GM23338 (cell line): ENCODE measurements at regions not wholly inside any gene's neighbourhood (a gene's known extent, or its start where the extent isn't known, plus 50 kb on each side); places are given as distances from the start of the nearest gene placed in this dataset.

Experiments used
- ATAC-seq: fragments of 200-7000 bp; cut with Tn5 transposase; 3 replicates; pipeline ENCODE4 v1.9.1; 2020
- DNase-seq: peaks from one replicate; pipeline ENCODE4 v3.0.0-alpha.2; 2015; ENCODE audit warnings: low spot score
- H2AFZ ChIP-seq: fragments of 200-600 bp; sonication (generic); 2 replicates; pipeline ENCODE4 v1.8.0; 2016; ENCODE audit warnings: antibody characterized with exemption, mild to moderate bottlenecking, moderate library complexity
- H3F3A ChIP-seq: fragments of 200-600 bp; sonication (generic); replicated peaks from 2 replicates; pipeline ENCODE4 v1.8.0; 2017; ENCODE audit warnings: antibody characterized with exemption, mixed run types, low read depth
- H3K27ac ChIP-seq: fragments of 200-600 bp; sonication (generic); 2 replicates; pipeline ENCODE4 v1.6.1; 2016; ENCODE audit warnings: low read depth
- H3K27me3 ChIP-seq: fragments of 200-600 bp; sonication (generic); 2 replicates; pipeline ENCODE4 v1.8.0; 2016; ENCODE audit warnings: mild to moderate bottlenecking, mixed run types, moderate library complexity; ENCODE audit not compliant: insufficient read depth
- H3K36me3 ChIP-seq: fragments of 200-600 bp; sonication (generic); 2 replicates; pipeline ENCODE4 v1.8.0; 2016; ENCODE audit warnings: mild to moderate bottlenecking; ENCODE audit not compliant: insufficient read depth
- H3K4me1 ChIP-seq: fragments of 200-600 bp; sonication (generic); 2 replicates; pipeline ENCODE4 v1.8.0; 2016; ENCODE audit warnings: mild to moderate bottlenecking, moderate library complexity; ENCODE audit not compliant: insufficient read depth
- H3K4me2 ChIP-seq: fragments of 200-600 bp; sonication (generic); 2 replicates; pipeline ENCODE4 v1.7.1; 2017; ENCODE audit warnings: mixed run types
- H3K4me3 ChIP-seq: fragments of 200-600 bp; sonication (generic); 2 replicates; pipeline ENCODE4 v1.6.1; 2016; ENCODE audit warnings: mixed run types
- H3K79me2 ChIP-seq: fragments of 200-600 bp; sonication (generic); replicated peaks from 2 replicates; pipeline ENCODE4 v1.8.0; 2017; ENCODE audit warnings: mild to moderate bottlenecking; ENCODE audit not compliant: insufficient read depth
- H3K9me2 ChIP-seq: fragments of 200-600 bp; sonication (generic); 2 replicates; pipeline ENCODE4 v1.8.0; 2017; ENCODE audit not compliant: insufficient read depth
- H4K20me1 ChIP-seq: fragments of 200-600 bp; sonication (generic); replicated peaks from 2 replicates; pipeline ENCODE4 v1.8.0; 2017; ENCODE audit warnings: mild to moderate bottlenecking; ENCODE audit not compliant: insufficient read depth
- H3K27ac Mint-ChIP-seq: 2 replicates; pipeline ENCODE4 v1.8.0; 2020; ENCODE audit warnings: inconsistent platforms, mild to moderate bottlenecking, moderate library complexity, mixed read lengths
- H3K27me3 Mint-ChIP-seq: 3 replicates; pipeline ENCODE4 v1.8.0; 2022; ENCODE audit warnings: low read depth, mild to moderate bottlenecking, moderate library complexity, mixed read lengths, inconsistent platforms; ENCODE audit not compliant: insufficient read depth, poor library complexity
- H3K36me3 Mint-ChIP-seq: 3 replicates; pipeline ENCODE4 v1.8.0; 2021; ENCODE audit warnings: low read depth, mild to moderate bottlenecking, inconsistent platforms, moderate library complexity, mixed read lengths
- H3K4me1 Mint-ChIP-seq: 3 replicates; pipeline ENCODE4 v1.8.0; 2020; ENCODE audit warnings: mild to moderate bottlenecking, inconsistent platforms, mixed read lengths
- H3K4me3 Mint-ChIP-seq: 3 replicates; pipeline ENCODE4 v1.8.0; 2021; ENCODE audit warnings: moderate library complexity, mild to moderate bottlenecking, inconsistent platforms, mixed read lengths
- H3K9me3 Mint-ChIP-seq: 3 replicates; pipeline ENCODE4 v1.8.0; 2020; ENCODE audit warnings: moderate library complexity, mild to moderate bottlenecking, inconsistent platforms, mixed read lengths
- CREB1 ChIP-seq: fragments of 250-450 bp; sonication (Bioruptor Pico); IDR thresholded peaks from 2 replicates; pipeline ENCODE4 v1.5.0; 2020; ENCODE audit warnings: low read depth, mild to moderate bottlenecking, moderate library complexity
- EZH2 ChIP-seq: fragments of 200-600 bp; sonication (generic); IDR thresholded peaks from one replicate; pipeline ENCODE4 v1.8.0; 2017; ENCODE audit warnings: antibody characterized with exemption, mild to moderate bottlenecking, low read depth; ENCODE audit not compliant: unreplicated experiment
- EZH2phosphoT487 ChIP-seq: fragments of 200-600 bp; sonication (generic); IDR thresholded peaks from one replicate; pipeline ENCODE4 v1.8.1; 2018; ENCODE audit warnings: antibody characterized with exemption; ENCODE audit not compliant: unreplicated experiment
- JUNB ChIP-seq: IDR thresholded peaks from one replicate; pipeline ENCODE4 v1.6.1; 2016; ENCODE audit warnings: antibody characterized with exemption; ENCODE audit not compliant: unreplicated experiment
- NANOG ChIP-seq: IDR thresholded peaks from 2 replicates; pipeline ENCODE4 v1.6.1; 2016; ENCODE audit warnings: antibody characterized with exemption, borderline replicate concordance
- POLR2AphosphoS5 ChIP-seq: IDR thresholded peaks from 2 replicates; pipeline ENCODE4 v1.6.1; 2016; ENCODE audit warnings: antibody characterized with exemption, low read depth
- ZNF114 ChIP-seq: fragments of 250-450 bp; sonication (Bioruptor Pico); IDR thresholded peaks from 2 replicates; pipeline ENCODE4 v1.5.0; 2020; ENCODE audit warnings: mild to moderate bottlenecking, moderate library complexity
- TF ChIP-seq, protein P1 (sequence below): IDR thresholded peaks from 2 replicates; pipeline ENCODE4 v1.6.1; 2016; ENCODE audit warnings: antibody characterized with exemption
- TF ChIP-seq, protein P2 (sequence below), 2 experiments: fragments of 200-600 bp in 1 of 2; sonication (generic) in 1 of 2; conservative IDR thresholded peaks; 2 replicates each; pipeline versions ENCODE4 v1.5.1 to v1.6.1; 2016 to 2017; ENCODE audit warnings: antibody characterized with exemption in 2 of 2, low read depth in 2 of 2, mild to moderate bottlenecking in 2 of 2, moderate library complexity in 1 of 2
- TF ChIP-seq, protein P3 (sequence below): fragments of 250-450 bp; sonication (Bioruptor Pico); IDR thresholded peaks from 2 replicates; pipeline ENCODE4 v1.5.0; 2020; ENCODE audit warnings: mild to moderate bottlenecking, moderate library complexity

DNA sequence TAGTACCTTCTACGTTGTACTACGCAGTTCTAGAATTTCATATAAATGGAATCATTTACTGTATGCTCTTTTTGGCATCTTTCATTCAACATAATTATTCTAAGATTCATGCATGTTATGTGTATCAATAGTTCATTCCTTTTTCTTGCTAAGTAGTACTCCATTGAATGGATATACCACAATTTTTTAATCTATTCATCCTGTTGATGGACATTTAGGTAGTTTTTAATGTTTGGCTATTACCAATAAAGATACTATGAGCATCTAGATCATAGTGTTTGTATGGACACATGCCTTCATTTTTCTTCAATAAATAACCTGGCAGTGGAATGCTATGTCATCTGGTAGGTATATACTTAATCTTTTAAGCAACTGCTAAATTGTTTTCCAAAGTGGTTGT is 83.0 kb upstream of the ELN start:
- DNase-seq (no peak), ATAC-seq (no peak)
- Mint-ChIP-seq H3K9me3 (peaks cover 35% of the 10 kb centered on the region), H3K4me3 (no peak overlapping the region), H3K36me3 (peaks cover 9% of the 10 kb centered on the region; the same call in 2 of the 3 replicates), H3K27me3 (no peaks in the 10 kb centered on the region), H3K4me1 (peaks cover 3% of the 10 kb centered on the region; the same call in 2 of the 3 replicates), H3K27ac (no peak overlapping the region)
- Histone ChIP-seq H3K4me3 (no peak overlapping the region), H3K27ac (no peak overlapping the region), H3K36me3 (no peaks in the 10 kb centered on the region; the same call in 1 of the 2 replicates), H3K4me1 (no peaks in the 10 kb centered on the region), H3K4me2 (no peak overlapping the region), H3K79me2 (no peaks in the 10 kb centered on the region), H3K9me2 (no peaks in the 10 kb centered on the region), H3F3A (no peaks in the 10 kb centered on the region), H2AFZ (no peak overlapping the region), H3K27me3 (no peaks in the 10 kb centered on the region), H4K20me1 (no peaks in the 10 kb centered on the region)
- TF ChIP-seq CREB1 = no peak
- no peak for TF ChIP-seq POLR2AphosphoS5

DNA sequence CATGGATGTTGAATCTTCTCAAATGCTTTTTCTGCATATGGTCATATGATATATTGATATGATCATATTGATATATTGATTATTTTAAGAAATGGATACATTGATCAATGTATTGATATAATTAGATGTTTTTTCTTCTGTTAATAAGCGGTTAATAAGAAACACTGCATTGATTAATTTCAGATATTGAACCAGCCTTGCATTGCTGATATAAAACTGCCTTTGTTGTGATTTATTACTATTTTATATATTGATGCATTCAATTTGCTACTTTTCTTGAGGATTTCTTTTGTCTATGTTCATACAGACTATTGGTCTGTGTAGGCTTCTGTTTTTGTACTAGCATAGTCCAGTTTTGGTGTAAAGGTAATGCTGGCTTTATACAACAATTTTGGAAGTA is 79.7 kb upstream of the ELN start:
- Mint-ChIP-seq H3K27ac (no peak overlapping the region), H3K4me3 (no peak overlapping the region), H3K4me1 (peaks cover 3% of the 10 kb centered on the region; the same call in 1 of the 3 replicates), H3K9me3 (peaks cover 20% of the 10 kb centered on the region), H3K27me3 (no peaks in the 10 kb centered on the region), H3K36me3 (peaks cover 6% of the 10 kb centered on the region; the same call in 2 of the 3 replicates)
- Histone ChIP-seq H3K79me2 (no peaks in the 10 kb centered on the region), H3K4me1 (no peaks in the 10 kb centered on the region), H3K4me2 (no peak overlapping the region), H3K9me2 (no peaks in the 10 kb centered on the region), H3K4me3 (no peak overlapping the region), H2AFZ (no peak overlapping the region), H3F3A (no peaks in the 10 kb centered on the region), H3K27me3 (no peaks in the 10 kb centered on the region), H4K20me1 (no peaks in the 10 kb centered on the region), H3K27ac (no peak overlapping the region), H3K36me3 (no peaks in the 10 kb centered on the region)
- ATAC-seq (no peak), DNase-seq (no peak)
- TF ChIP-seq EZH2phosphoT487 (no peak), CREB1 (no peak), EZH2 (no peak), NANOG (no peak), POLR2AphosphoS5 (no peak), ZNF114 (CRISPR knock-in tag) (no peak), JUNB (no peak)
- TF ChIP-seq, protein P1, sequence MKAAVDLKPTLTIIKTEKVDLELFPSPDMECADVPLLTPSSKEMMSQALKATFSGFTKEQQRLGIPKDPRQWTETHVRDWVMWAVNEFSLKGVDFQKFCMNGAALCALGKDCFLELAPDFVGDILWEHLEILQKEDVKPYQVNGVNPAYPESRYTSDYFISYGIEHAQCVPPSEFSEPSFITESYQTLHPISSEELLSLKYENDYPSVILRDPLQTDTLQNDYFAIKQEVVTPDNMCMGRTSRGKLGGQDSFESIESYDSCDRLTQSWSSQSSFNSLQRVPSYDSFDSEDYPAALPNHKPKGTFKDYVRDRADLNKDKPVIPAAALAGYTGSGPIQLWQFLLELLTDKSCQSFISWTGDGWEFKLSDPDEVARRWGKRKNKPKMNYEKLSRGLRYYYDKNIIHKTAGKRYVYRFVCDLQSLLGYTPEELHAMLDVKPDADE = no peak
- TF ChIP-seq, protein P2, sequence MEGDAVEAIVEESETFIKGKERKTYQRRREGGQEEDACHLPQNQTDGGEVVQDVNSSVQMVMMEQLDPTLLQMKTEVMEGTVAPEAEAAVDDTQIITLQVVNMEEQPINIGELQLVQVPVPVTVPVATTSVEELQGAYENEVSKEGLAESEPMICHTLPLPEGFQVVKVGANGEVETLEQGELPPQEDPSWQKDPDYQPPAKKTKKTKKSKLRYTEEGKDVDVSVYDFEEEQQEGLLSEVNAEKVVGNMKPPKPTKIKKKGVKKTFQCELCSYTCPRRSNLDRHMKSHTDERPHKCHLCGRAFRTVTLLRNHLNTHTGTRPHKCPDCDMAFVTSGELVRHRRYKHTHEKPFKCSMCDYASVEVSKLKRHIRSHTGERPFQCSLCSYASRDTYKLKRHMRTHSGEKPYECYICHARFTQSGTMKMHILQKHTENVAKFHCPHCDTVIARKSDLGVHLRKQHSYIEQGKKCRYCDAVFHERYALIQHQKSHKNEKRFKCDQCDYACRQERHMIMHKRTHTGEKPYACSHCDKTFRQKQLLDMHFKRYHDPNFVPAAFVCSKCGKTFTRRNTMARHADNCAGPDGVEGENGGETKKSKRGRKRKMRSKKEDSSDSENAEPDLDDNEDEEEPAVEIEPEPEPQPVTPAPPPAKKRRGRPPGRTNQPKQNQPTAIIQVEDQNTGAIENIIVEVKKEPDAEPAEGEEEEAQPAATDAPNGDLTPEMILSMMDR (conservative IDR thresholded peaks at IDR 0.05; ENCODE audit: low read depth in 2 of 2) = no peak
- TF ChIP-seq, protein P3, sequence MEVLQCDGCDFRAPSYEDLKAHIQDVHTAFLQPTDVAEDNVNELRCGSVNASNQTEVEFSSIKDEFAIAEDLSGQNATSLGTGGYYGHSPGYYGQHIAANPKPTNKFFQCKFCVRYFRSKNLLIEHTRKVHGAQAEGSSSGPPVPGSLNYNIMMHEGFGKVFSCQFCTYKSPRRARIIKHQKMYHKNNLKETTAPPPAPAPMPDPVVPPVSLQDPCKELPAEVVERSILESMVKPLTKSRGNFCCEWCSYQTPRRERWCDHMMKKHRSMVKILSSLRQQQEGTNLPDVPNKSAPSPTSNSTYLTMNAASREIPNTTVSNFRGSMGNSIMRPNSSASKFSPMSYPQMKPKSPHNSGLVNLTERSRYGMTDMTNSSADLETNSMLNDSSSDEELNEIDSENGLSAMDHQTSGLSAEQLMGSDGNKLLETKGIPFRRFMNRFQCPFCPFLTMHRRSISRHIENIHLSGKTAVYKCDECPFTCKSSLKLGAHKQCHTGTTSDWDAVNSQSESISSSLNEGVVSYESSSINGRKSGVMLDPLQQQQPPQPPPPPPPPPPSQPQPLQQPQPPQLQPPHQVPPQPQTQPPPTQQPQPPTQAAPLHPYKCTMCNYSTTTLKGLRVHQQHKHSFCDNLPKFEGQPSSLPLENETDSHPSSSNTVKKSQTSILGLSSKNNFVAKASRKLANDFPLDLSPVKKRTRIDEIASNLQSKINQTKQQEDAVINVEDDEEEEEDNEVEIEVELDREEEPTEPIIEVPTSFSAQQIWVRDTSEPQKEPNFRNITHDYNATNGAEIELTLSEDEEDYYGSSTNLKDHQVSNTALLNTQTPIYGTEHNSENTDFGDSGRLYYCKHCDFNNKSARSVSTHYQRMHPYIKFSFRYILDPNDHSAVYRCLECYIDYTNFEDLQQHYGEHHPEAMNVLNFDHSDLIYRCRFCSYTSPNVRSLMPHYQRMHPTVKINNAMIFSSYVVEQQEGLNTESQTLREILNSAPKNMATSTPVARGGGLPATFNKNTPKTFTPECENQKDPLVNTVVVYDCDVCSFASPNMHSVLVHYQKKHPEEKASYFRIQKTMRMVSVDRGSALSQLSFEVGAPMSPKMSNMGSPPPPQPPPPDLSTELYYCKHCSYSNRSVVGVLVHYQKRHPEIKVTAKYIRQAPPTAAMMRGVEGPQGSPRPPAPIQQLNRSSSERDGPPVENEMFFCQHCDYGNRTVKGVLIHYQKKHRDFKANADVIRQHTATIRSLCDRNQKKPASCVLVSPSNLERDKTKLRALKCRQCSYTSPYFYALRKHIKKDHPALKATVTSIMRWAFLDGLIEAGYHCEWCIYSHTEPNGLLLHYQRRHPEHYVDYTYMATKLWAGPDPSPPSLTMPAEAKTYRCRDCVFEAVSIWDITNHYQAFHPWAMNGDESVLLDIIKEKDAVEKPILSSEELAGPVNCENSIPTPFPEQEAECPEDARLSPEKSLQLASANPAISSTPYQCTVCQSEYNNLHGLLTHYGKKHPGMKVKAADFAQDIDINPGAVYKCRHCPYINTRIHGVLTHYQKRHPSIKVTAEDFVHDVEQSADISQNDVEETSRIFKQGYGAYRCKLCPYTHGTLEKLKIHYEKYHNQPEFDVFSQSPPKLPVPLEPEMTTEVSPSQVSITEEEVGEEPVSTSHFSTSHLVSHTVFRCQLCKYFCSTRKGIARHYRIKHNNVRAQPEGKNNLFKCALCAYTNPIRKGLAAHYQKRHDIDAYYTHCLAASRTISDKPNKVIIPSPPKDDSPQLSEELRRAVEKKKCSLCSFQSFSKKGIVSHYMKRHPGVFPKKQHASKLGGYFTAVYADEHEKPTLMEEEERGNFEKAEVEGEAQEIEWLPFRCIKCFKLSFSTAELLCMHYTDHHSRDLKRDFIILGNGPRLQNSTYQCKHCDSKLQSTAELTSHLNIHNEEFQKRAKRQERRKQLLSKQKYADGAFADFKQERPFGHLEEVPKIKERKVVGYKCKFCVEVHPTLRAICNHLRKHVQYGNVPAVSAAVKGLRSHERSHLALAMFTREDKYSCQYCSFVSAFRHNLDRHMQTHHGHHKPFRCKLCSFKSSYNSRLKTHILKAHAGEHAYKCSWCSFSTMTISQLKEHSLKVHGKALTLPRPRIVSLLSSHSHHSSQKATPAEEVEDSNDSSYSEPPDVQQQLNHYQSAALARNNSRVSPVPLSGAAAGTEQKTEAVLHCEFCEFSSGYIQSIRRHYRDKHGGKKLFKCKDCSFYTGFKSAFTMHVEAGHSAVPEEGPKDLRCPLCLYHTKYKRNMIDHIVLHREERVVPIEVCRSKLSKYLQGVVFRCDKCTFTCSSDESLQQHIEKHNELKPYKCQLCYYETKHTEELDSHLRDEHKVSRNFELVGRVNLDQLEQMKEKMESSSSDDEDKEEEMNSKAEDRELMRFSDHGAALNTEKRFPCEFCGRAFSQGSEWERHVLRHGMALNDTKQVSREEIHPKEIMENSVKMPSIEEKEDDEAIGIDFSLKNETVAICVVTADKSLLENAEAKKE (CRISPR knock-in tag) = no peak
